ENCODE measurements at regions not wholly inside any gene's neighbourhood (a gene's known extent, or its start where the extent isn't known, plus 50 kb on each side); places are given as distances from the start of the nearest gene placed in this dataset.

DNA sequence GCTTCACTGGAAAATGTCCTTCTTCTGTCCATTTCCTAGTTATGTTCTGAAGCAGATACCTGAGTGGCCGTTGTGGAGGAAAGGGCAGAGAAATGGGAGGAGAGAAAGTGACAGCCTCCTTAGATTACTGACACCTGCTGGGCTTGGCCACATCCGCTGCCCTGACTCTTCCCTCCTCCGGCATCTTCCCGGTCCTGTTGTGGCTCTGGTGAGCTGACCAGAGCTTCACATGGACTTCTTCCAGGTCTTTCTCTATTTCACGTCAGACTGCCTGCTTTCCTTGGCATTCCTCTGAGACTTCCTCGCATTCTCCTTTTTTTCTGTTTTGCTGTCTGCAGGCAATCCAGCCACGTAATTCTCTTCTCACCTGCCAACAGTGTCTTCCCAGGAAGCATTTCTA lies 138.7 kb upstream of the E2F8 start:
- TF ChIP-seq, protein P1, sequence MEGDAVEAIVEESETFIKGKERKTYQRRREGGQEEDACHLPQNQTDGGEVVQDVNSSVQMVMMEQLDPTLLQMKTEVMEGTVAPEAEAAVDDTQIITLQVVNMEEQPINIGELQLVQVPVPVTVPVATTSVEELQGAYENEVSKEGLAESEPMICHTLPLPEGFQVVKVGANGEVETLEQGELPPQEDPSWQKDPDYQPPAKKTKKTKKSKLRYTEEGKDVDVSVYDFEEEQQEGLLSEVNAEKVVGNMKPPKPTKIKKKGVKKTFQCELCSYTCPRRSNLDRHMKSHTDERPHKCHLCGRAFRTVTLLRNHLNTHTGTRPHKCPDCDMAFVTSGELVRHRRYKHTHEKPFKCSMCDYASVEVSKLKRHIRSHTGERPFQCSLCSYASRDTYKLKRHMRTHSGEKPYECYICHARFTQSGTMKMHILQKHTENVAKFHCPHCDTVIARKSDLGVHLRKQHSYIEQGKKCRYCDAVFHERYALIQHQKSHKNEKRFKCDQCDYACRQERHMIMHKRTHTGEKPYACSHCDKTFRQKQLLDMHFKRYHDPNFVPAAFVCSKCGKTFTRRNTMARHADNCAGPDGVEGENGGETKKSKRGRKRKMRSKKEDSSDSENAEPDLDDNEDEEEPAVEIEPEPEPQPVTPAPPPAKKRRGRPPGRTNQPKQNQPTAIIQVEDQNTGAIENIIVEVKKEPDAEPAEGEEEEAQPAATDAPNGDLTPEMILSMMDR (IDR thresholded peaks at IDR 0.05; ENCODE audit: low read depth, low read length, poor library complexity, severe bottlenecking) = no peak
- no peak for TF ChIP-seq EZH2phosphoT487 (IDR thresholded peaks at IDR 0.05; ENCODE audit: borderline replicate concordance, low read length)
